ENCODE measurements at regions not wholly inside any gene's neighbourhood (a gene's known extent, or its start where the extent isn't known, plus 50 kb on each side); places are given as distances from the start of the nearest gene placed in this dataset.

GRCh38 chr2:9790702-9791225 lies 52.5 kb upstream of the TAF1B start:
- Histone ChIP-seq H3K4me3 (ENCODE audit: low read length) (no peak overlapping the region), H3K27ac (ENCODE audit: low read depth, low read length) (no peak overlapping the region), H3K9ac (ENCODE audit: low read length) (no peak overlapping the region), H3K27me3 (ENCODE audit: control insufficient read depth, insufficient read depth, low read length) (no peaks in the 10 kb centered on the region), H3K4me1 (ENCODE audit: control insufficient read depth, insufficient read depth, low read length) (no peaks in the 10 kb centered on the region), H3K36me3 (ENCODE audit: control insufficient read depth, insufficient read depth, low read length) (no peaks in the 10 kb centered on the region)

- no peaks in the 10 kb centered on the region for H3K27me3 ChIP-seq (ENCODE audit: control insufficient read depth, insufficient read depth, low read length)
- no peak overlapping the region for H3K27ac ChIP-seq (ENCODE audit: low read depth, low read length)
- H3K9ac ChIP-seq (ENCODE audit: low read length): no peak overlapping the region
- no peaks in the 10 kb centered on the region for H3K36me3 ChIP-seq (ENCODE audit: control insufficient read depth, insufficient read depth, low read length)
- H3K4me3 ChIP-seq (ENCODE audit: low read length): no peak overlapping the region
- no peaks in the 10 kb centered on the region for H3K4me1 ChIP-seq (ENCODE audit: control insufficient read depth, insufficient read depth, low read length)
These were observed 51.6 kb upstream of the TAF1B start for GRCh38 chr2:9791711-9792110.

- Histone ChIP-seq H3K4me1 (ENCODE audit: control insufficient read depth, insufficient read depth, low read length) (no peaks in the 10 kb centered on the region), H3K36me3 (ENCODE audit: control insufficient read depth, insufficient read depth, low read length) (no peaks in the 10 kb centered on the region), H3K4me3 (ENCODE audit: low read length) (no peak overlapping the region), H3K9ac (ENCODE audit: low read length) (no peak overlapping the region), H3K27me3 (ENCODE audit: control insufficient read depth, insufficient read depth, low read length) (no peaks in the 10 kb centered on the region), H3K27ac (ENCODE audit: low read depth, low read length) (no peak overlapping the region)
These were observed 49.9 kb upstream of the TAF1B start for GRCh38 chr2:9793156-9793917.
